PC-3 (cell line): ENCODE measurements at regions not wholly inside any gene's neighbourhood (a gene's known extent, or its start where the extent isn't known, plus 50 kb on each side); places are given as distances from the start of the nearest gene placed in this dataset.

Source experiments
- EZH2 ChIP-seq: fragments of 300-600 bp; sonication (generic); IDR thresholded peaks from one replicate; pipeline ENCODE4 v1.6.1; 2017; ENCODE audit warnings: antibody characterized with exemption, mild to moderate bottlenecking, low read length; ENCODE audit not compliant: unreplicated experiment
- EZH2phosphoT487 ChIP-seq: fragments of 300-600 bp; sonication (generic); IDR thresholded peaks from 2 replicates; pipeline ENCODE4 v1.6.1; 2018; ENCODE audit warnings: mild to moderate bottlenecking, antibody characterized with exemption, low read length, borderline replicate concordance
- TF ChIP-seq, protein P1 (sequence below): fragments of 300-600 bp; sonication (generic); conservative IDR thresholded peaks from 2 replicates; pipeline ENCODE4 v1.5.1; 2017; ENCODE audit warnings: antibody characterized with exemption, low read depth, mild to moderate bottlenecking, low read length

DNA sequence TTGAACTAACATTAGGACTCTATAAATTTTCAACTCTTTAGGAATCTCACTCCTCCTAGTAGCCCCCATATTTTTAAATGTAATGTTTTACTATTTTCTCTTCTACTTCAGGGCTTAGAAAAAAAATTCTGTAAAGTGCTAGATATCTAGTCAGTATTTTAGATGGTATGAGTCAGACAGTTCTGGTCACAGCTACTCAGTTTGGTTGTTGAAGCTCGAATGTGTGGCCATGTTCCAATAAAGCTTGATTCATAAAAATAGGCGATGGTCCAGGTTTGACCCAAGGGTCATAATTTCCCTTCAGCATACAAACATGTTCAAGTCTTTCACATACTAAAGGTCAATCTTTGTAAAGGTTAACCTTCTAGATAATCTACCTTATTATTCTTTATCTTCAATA is 566.0 kb upstream of the CDH18 start:
- TF ChIP-seq, protein P1, sequence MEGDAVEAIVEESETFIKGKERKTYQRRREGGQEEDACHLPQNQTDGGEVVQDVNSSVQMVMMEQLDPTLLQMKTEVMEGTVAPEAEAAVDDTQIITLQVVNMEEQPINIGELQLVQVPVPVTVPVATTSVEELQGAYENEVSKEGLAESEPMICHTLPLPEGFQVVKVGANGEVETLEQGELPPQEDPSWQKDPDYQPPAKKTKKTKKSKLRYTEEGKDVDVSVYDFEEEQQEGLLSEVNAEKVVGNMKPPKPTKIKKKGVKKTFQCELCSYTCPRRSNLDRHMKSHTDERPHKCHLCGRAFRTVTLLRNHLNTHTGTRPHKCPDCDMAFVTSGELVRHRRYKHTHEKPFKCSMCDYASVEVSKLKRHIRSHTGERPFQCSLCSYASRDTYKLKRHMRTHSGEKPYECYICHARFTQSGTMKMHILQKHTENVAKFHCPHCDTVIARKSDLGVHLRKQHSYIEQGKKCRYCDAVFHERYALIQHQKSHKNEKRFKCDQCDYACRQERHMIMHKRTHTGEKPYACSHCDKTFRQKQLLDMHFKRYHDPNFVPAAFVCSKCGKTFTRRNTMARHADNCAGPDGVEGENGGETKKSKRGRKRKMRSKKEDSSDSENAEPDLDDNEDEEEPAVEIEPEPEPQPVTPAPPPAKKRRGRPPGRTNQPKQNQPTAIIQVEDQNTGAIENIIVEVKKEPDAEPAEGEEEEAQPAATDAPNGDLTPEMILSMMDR, result no peak
- no peak for TF ChIP-seq EZH2
- no peak for TF ChIP-seq EZH2phosphoT487
